MG63 (cell line): ENCODE measurements at regions not wholly inside any gene's neighbourhood (a gene's known extent, or its start where the extent isn't known, plus 50 kb on each side); places are given as distances from the start of the nearest gene placed in this dataset.

ENCODE experiments used
- DNase-seq: peaks from one replicate; pipeline ENCODE4 v3.0.0-alpha.2; 2020
- H3K27me3 ChIP-seq: fragments of 250-450 bp; sonication (Bioruptor Pico); 2 replicates; pipeline ENCODE4 v1.5.1; 2020; ENCODE audit warnings: mild to moderate bottlenecking, moderate library complexity
- H3K36me3 ChIP-seq: fragments of 250-450 bp; sonication (Bioruptor Pico); 2 replicates; pipeline ENCODE4 v1.5.1; 2020; ENCODE audit warnings: mild to moderate bottlenecking, moderate library complexity
- H3K4me3 ChIP-seq: fragments of 250-450 bp; sonication (Bioruptor Pico); 2 replicates; pipeline ENCODE4 v1.5.1; 2020; ENCODE audit warnings: mild to moderate bottlenecking, moderate library complexity
- H3K9me3 ChIP-seq: fragments of 250-450 bp; sonication (Bioruptor Pico); 2 replicates; pipeline ENCODE4 v1.5.1; 2020; ENCODE audit warnings: mild to moderate bottlenecking, moderate library complexity

GRCh38 chr22:48345631-48346030 is 1482.0 kb downstream of the BRD1 start:
- Histone ChIP-seq H3K9me3 (no peaks in the 10 kb centered on the region), H3K36me3 (no peaks in the 10 kb centered on the region), H3K4me3 (no peak overlapping the region), H3K27me3 (peaks cover 5% of the 10 kb centered on the region)
- DNase-seq = no peak

DNA sequence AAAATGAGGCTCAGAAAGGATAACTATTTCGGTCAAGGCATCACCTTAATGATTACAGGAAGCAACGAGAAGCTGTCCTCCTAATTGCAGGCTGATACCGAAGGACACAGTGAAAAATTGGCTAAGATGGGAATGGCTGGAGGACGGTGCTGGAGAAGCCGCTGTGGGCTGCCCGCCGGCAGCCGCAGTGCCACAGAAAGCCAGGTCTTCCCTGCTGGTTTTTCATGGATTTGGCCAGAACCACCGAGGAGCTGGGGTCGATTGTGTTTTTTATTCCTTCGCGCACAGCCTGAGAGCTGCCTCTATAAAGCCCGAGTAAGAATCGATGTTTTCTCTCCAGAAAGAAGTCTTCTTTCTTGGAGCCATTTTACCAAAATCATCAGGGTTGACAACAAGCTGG is 1484.2 kb downstream of the BRD1 start:
- Histone ChIP-seq H3K36me3 (no peaks in the 10 kb centered on the region), H3K27me3 (peaks cover 5% of the 10 kb centered on the region), H3K4me3 (no peak overlapping the region), H3K9me3 (no peaks in the 10 kb centered on the region)
- no peak for DNase-seq

DNA sequence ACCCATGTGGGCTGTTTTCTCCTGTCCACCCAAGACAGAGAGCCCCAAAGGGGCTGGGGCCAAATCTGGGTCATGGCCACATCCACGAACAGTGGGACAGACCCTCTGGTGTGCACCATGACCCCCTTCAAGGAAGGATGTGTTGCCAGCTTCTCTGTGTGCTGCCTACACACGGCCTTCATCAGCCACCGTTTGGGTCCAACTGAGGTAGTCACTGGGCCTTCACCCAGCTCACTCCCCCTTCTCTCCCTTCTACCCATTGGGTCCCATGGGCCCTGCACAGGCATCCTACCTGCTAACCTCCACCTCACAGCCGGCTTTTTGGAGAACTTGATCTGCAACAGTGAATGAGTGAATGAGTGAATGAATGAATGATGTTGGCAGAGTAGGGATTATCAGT is 1484.9 kb downstream of the BRD1 start:
- no peaks in the 10 kb centered on the region for H3K36me3 ChIP-seq
- H3K4me3 ChIP-seq = no peak overlapping the region
- peaks cover 5% of the 10 kb centered on the region for H3K27me3 ChIP-seq
- DNase-seq = no peak
- H3K9me3 ChIP-seq = no peaks in the 10 kb centered on the region

DNA sequence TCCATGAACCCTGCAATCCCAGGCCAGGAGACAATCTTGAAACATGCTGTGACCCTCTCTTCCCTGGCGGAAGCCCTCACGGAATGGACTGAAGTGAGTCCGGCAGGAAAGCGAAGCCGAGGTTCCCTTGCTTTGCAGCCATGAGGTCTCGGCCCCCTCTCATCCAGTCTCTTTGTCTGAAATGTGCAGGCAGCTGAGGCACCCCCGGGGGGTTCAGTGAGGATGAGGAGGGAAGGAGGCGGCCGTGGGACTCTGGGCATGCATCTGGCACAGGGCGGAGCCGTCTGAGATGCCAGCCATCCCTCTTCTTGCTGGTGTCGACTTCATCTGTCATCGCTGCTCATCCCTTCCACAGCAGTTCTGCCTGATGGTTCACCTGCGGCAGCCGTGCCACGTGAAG is 1485.7 kb downstream of the BRD1 start:
- H3K4me3 ChIP-seq = no peak overlapping the region
- no peaks in the 10 kb centered on the region for H3K9me3 ChIP-seq
- peaks cover 5% of the 10 kb centered on the region for H3K27me3 ChIP-seq
- no peak for DNase-seq
- no peaks in the 10 kb centered on the region for H3K36me3 ChIP-seq

GRCh38 chr22:48340727-48341709 is 1486.7 kb downstream of the BRD1 start:
- no peaks in the 10 kb centered on the region for H3K36me3 ChIP-seq
- H3K9me3 ChIP-seq = no peaks in the 10 kb centered on the region
- DNase-seq = no peak
- H3K4me3 ChIP-seq = no peak overlapping the region
- H3K27me3 ChIP-seq = peaks cover 5% of the 10 kb centered on the region

- Histone ChIP-seq H3K27me3 (peaks cover 5% of the 10 kb centered on the region), H3K9me3 (no peaks in the 10 kb centered on the region), H3K36me3 (no peaks in the 10 kb centered on the region), H3K4me3 (no peak overlapping the region)
- no peak for DNase-seq
Measured at GRCh38 chr22:48340191-48340590, 1487.5 kb downstream of the BRD1 start.

- H3K27me3 ChIP-seq = peaks cover 5% of the 10 kb centered on the region
- no peaks in the 10 kb centered on the region for H3K9me3 ChIP-seq
- no peak for DNase-seq
- H3K36me3 ChIP-seq = no peaks in the 10 kb centered on the region
- no peak overlapping the region for H3K4me3 ChIP-seq
Measured at GRCh38 chr22:48338793-48339705, 1488.6 kb downstream of the BRD1 start.

DNA sequence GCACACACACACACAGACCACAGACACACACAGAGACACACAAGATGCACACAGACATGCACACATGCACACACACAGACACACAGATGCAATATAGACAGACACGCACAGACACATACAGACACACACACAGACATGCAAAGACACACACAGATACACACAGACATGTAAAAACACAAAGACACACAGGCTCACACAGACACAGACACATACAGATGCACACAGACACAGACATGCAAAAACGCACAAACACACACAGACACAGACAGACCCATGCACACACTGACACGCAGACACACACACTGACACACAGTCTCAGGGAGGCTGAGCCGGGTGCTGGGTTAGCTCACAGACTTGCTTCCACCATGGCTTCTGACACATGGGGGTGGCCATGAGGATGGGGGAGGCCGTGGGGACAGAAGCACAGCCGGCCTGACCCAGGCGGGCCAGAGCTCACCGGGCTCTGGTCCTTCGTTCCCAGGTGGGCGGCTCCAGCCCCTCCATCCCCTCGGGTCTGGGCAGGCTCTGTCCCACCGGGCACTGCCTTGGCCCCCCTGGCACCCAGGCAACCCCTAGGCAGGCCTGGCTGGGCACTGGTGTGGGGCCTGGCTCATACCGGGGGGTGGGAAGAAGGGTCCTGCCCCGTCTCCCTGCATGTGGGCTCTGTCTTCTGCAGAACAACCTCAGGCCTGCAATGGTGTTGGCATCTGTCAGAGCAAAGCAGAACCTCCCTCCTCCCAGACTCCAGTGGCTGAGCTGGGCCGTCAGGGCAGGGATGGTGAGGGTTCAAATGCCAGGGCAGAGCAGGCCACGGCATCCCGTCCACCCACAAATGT is 1489.5 kb downstream of the BRD1 start:
- H3K4me3 ChIP-seq = no peak overlapping the region
- DNase-seq = no peak
- H3K9me3 ChIP-seq = no peaks in the 10 kb centered on the region
- no peaks in the 10 kb centered on the region for H3K36me3 ChIP-seq
- H3K27me3 ChIP-seq = peaks cover 2% of the 10 kb centered on the region

- no peak overlapping the region for H3K4me3 ChIP-seq
- no peaks in the 10 kb centered on the region for H3K9me3 ChIP-seq
- no peak for DNase-seq
- no peaks in the 10 kb centered on the region for H3K36me3 ChIP-seq
- no peaks in the 10 kb centered on the region for H3K27me3 ChIP-seq
Measured at GRCh38 chr22:48336339-48337060, 1491.2 kb downstream of the BRD1 start.

GRCh38 chr22:48335442-48336139 is 1492.1 kb downstream of the BRD1 start:
- DNase-seq = no peak
- Histone ChIP-seq H3K36me3 (no peaks in the 10 kb centered on the region), H3K4me3 (no peak overlapping the region), H3K27me3 (no peaks in the 10 kb centered on the region), H3K9me3 (no peaks in the 10 kb centered on the region)

GRCh38 chr22:48334971-48335370 is 1492.7 kb downstream of the BRD1 start:
- no peak for DNase-seq
- no peaks in the 10 kb centered on the region for H3K36me3 ChIP-seq
- no peaks in the 10 kb centered on the region for H3K9me3 ChIP-seq
- no peaks in the 10 kb centered on the region for H3K27me3 ChIP-seq
- H3K4me3 ChIP-seq = no peak overlapping the region

- no peaks in the 10 kb centered on the region for H3K36me3 ChIP-seq
- no peak overlapping the region for H3K4me3 ChIP-seq
- DNase-seq = no peak
- no peaks in the 10 kb centered on the region for H3K9me3 ChIP-seq
- H3K27me3 ChIP-seq = no peaks in the 10 kb centered on the region
Measured at GRCh38 chr22:48333816-48334735, 1493.6 kb downstream of the BRD1 start.

- no peaks in the 10 kb centered on the region for H3K36me3 ChIP-seq
- H3K9me3 ChIP-seq = no peaks in the 10 kb centered on the region
- DNase-seq = no peak
- H3K27me3 ChIP-seq = no peaks in the 10 kb centered on the region
- H3K4me3 ChIP-seq = no peak overlapping the region
Measured at GRCh38 chr22:48333323-48333763, 1494.3 kb downstream of the BRD1 start.

GRCh38 chr22:48332438-48333322 is 1495.0 kb downstream of the BRD1 start:
- no peak for DNase-seq
- Histone ChIP-seq H3K27me3 (no peaks in the 10 kb centered on the region), H3K4me3 (no peak overlapping the region), H3K9me3 (no peaks in the 10 kb centered on the region), H3K36me3 (no peaks in the 10 kb centered on the region)
